Amniotic stem cell (primary cell): ENCODE measurements at regions not wholly inside any gene's neighbourhood (a gene's known extent, or its start where the extent isn't known, plus 50 kb on each side); places are given as distances from the start of the nearest gene placed in this dataset.

Source experiments
- DNase-seq: peaks from one replicate; lab custom pipeline; 2025; lab: John Stamatoyannopoulos, UW

- no peak for DNase-seq
These were observed 680.6 kb downstream of the SQOR start for GRCh38 chr15:46315434-46315833.

GRCh38 chr15:46316024-46316423 lies 681.2 kb downstream of the SQOR start:
- DNase-seq: no peak

GRCh38 chr15:46317029-46317428 lies 682.2 kb downstream of the SQOR start:
- DNase-seq: no peak

- DNase-seq: no peak
These were observed 687.9 kb downstream of the SQOR start for GRCh38 chr15:46322753-46323152.

GRCh38 chr15:46326173-46326572 lies 691.3 kb downstream of the SQOR start:
- no peak for DNase-seq

GRCh38 chr15:46328821-46329220 lies 694.0 kb downstream of the SQOR start:
- no peak for DNase-seq

GRCh38 chr15:46329876-46330275 lies 695.0 kb downstream of the SQOR start:
- DNase-seq: no peak

- DNase-seq: no peak
These were observed 696.7 kb downstream of the SQOR start for GRCh38 chr15:46331546-46331945.

- no peak for DNase-seq
These were observed 708.5 kb downstream of the SQOR start for GRCh38 chr15:46343196-46343935.

GRCh38 chr15:46344115-46344724 lies 709.4 kb downstream of the SQOR start:
- no peak for DNase-seq

GRCh38 chr15:46344915-46345314 lies 710.1 kb downstream of the SQOR start:
- no peak for DNase-seq

GRCh38 chr15:46354443-46354842 lies 719.6 kb downstream of the SQOR start:
- no peak for DNase-seq

- no peak for DNase-seq
These were observed 730.7 kb downstream of the SQOR start for GRCh38 chr15:46365572-46365971.

GRCh38 chr15:46366360-46367007 lies 731.7 kb downstream of the SQOR start:
- no peak for DNase-seq

GRCh38 chr15:46383978-46384377 lies 749.1 kb downstream of the SQOR start:
- DNase-seq: no peak

- no peak for DNase-seq
These were observed 751.5 kb downstream of the SQOR start for GRCh38 chr15:46386356-46386755.

GRCh38 chr15:46389739-46390138 lies 754.9 kb downstream of the SQOR start:
- no peak for DNase-seq

- no peak for DNase-seq
These were observed 759.6 kb downstream of the SQOR start for GRCh38 chr15:46394463-46394862.

- DNase-seq: no peak
These were observed 773.5 kb downstream of the SQOR start for GRCh38 chr15:46408312-46408711.

GRCh38 chr15:46409841-46410301 lies 775.0 kb downstream of the SQOR start:
- DNase-seq: no peak

- DNase-seq: no peak
These were observed 775.9 kb downstream of the SQOR start for GRCh38 chr15:46410705-46411104.

GRCh38 chr15:46411900-46412299 lies 777.1 kb downstream of the SQOR start:
- no peak for DNase-seq

GRCh38 chr15:46413799-46414198 lies 779.0 kb downstream of the SQOR start:
- DNase-seq: no peak
